ENCODE measurements at regions not wholly inside any gene's neighbourhood (a gene's known extent, or its start where the extent isn't known, plus 50 kb on each side); places are given as distances from the start of the nearest gene placed in this dataset.

GRCh38 chr13:63896321-63896720 lies 2480.7 kb upstream of the PCDH20 start:
- no peak for TF ChIP-seq POLR2A (IDR thresholded peaks at IDR 0.05)
- no peak for TF ChIP-seq CTCF (IDR thresholded peaks at IDR 0.05)
- no peak overlapping the region for H3K4me3 ChIP-seq

GRCh38 chr13:63882052-63882451 lies 2466.4 kb upstream of the PCDH20 start:
- H3K27me3 ChIP-seq, result no peaks in the 10 kb centered on the region
- no peaks in the 10 kb centered on the region for H3K9me3 ChIP-seq (replicated peaks in 1 of 3)
- no peak overlapping the region for H3K27ac ChIP-seq
- no peak for TF ChIP-seq CTCF (IDR thresholded peaks at IDR 0.05)
- no peak for TF ChIP-seq POLR2A (IDR thresholded peaks at IDR 0.05)
- no peaks in the 10 kb centered on the region for H3K36me3 ChIP-seq (replicated peaks in 1 of 2)
- H3K4me3 ChIP-seq, result no peak overlapping the region
- 62 to 70% (median 64%) methylated on average over 1 of the region's 1 CpG for WGBS, 4 donors
- DNase-seq, result no peak
- intact Hi-C loops (cut with DNase I), result no loop called here
- H3K4me1 ChIP-seq (replicated peaks in 1 of 2), result no peaks in the 10 kb centered on the region

More at GRCh38 chr13:63896321-63896720, 2480.7 kb upstream of the PCDH20 start:
- Histone ChIP-seq H3K9me3 (replicated peaks in 1 of 3) (no peaks in the 10 kb centered on the region), H3K27ac (no peak overlapping the region), H3K27me3 (no peaks in the 10 kb centered on the region), H3K4me1 (replicated peaks in 1 of 2) (no peaks in the 10 kb centered on the region), H3K36me3 (replicated peaks in 1 of 2) (no peaks in the 10 kb centered on the region)
- intact Hi-C loops (cut with DNase I), result no loop called here
- DNase-seq, result no peak

GRCh38 chr13:63880705-63881104 lies 2465.1 kb upstream of the PCDH20 start:
- Histone ChIP-seq H3K36me3 (replicated peaks in 1 of 2) (no peaks in the 10 kb centered on the region), H3K27me3 (no peaks in the 10 kb centered on the region), H3K4me1 (replicated peaks in 1 of 2) (no peaks in the 10 kb centered on the region), H3K27ac (no peak overlapping the region), H3K9me3 (replicated peaks in 1 of 3) (no peaks in the 10 kb centered on the region), H3K4me3 (no peak overlapping the region)
- no peak for TF ChIP-seq POLR2A (IDR thresholded peaks at IDR 0.05)
- TF ChIP-seq CTCF (IDR thresholded peaks at IDR 0.05), result no peak
- intact Hi-C loops (cut with DNase I), result no loop called here
- WGBS, 4 donors, result 57 to 74% (median 63%) methylated on average over 3 of the region's 3 CpGs
- DNase-seq, result no peak

GRCh38 chr13:63873936-63874335 lies 2458.3 kb upstream of the PCDH20 start:
- TF ChIP-seq CTCF (IDR thresholded peaks at IDR 0.05), result no peak
- TF ChIP-seq POLR2A (IDR thresholded peaks at IDR 0.05), result no peak
- no peak overlapping the region for H3K27ac ChIP-seq
- H3K4me1 ChIP-seq (replicated peaks in 1 of 2), result no peaks in the 10 kb centered on the region
- H3K4me3 ChIP-seq, result no peak overlapping the region
- H3K27me3 ChIP-seq, result no peaks in the 10 kb centered on the region
- H3K9me3 ChIP-seq (replicated peaks in 1 of 3), result no peaks in the 10 kb centered on the region
- intact Hi-C loops (cut with DNase I), result no loop called here
- 69 to 81% (median 75%) methylated on average over 5 of the region's 5 CpGs for WGBS, 4 donors
- no peaks in the 10 kb centered on the region for H3K36me3 ChIP-seq (replicated peaks in 1 of 2)
- no peak for DNase-seq
